SKM-1 treated with dmso at 0.1 percent for 144 hours (cell line): ENCODE measurements at regions not wholly inside any gene's neighbourhood (a gene's known extent, or its start where the extent isn't known, plus 50 kb on each side); places are given as distances from the start of the nearest gene placed in this dataset.
"Not testable (repeated sequence)": the region's sequence is repeated elsewhere in the genome, so short reads cannot be mapped to it uniquely, and the experiment has no call there.

Experiments
- DNase-seq: peaks from one replicate; lab custom pipeline; 2025; ENCODE audit not compliant: unreplicated experiment; lab: John Stamatoyannopoulos, UW

- no peak for DNase-seq
These were observed 258.3 kb upstream of the TFAP2D start for GRCh38 chr6:50455029-50455428.

- DNase-seq: no peak
These were observed 256.0 kb upstream of the TFAP2D start for GRCh38 chr6:50457351-50457750.

GRCh38 chr6:50461696-50462095 is 251.6 kb upstream of the TFAP2D start:
- no peak for DNase-seq

GRCh38 chr6:50463931-50464330 is 249.4 kb upstream of the TFAP2D start:
- no peak for DNase-seq

- DNase-seq: no peak
These were observed 245.4 kb upstream of the TFAP2D start for GRCh38 chr6:50467931-50468330.

GRCh38 chr6:50471041-50471440 is 242.3 kb upstream of the TFAP2D start:
- no peak for DNase-seq

- no peak for DNase-seq
These were observed 203.0 kb upstream of the TFAP2D start for GRCh38 chr6:50510361-50510760.

- no peak for DNase-seq
These were observed 192.7 kb upstream of the TFAP2D start for GRCh38 chr6:50520326-50521266.

GRCh38 chr6:50524341-50524740 is 189.0 kb upstream of the TFAP2D start:
- DNase-seq: no peak

- no peak for DNase-seq
These were observed 185.3 kb upstream of the TFAP2D start for GRCh38 chr6:50527985-50528384.

- DNase-seq: no peak
These were observed 173.9 kb upstream of the TFAP2D start for GRCh38 chr6:50539447-50539846.

- no peak for DNase-seq
These were observed 171.4 kb upstream of the TFAP2D start for GRCh38 chr6:50541941-50542340.

- DNase-seq: no peak
These were observed 169.7 kb upstream of the TFAP2D start for GRCh38 chr6:50543666-50544065.

GRCh38 chr6:50549026-50549425 is 164.3 kb upstream of the TFAP2D start:
- DNase-seq: no peak

- no peak for DNase-seq
These were observed 163.9 kb upstream of the TFAP2D start for GRCh38 chr6:50549475-50549874.

- no peak for DNase-seq
These were observed 157.3 kb upstream of the TFAP2D start for GRCh38 chr6:50555982-50556381.

GRCh38 chr6:50565004-50565403 is 148.3 kb upstream of the TFAP2D start:
- no peak for DNase-seq

GRCh38 chr6:50571230-50571629 is 142.1 kb upstream of the TFAP2D start:
- DNase-seq: not testable (repeated sequence)

GRCh38 chr6:50585441-50586330 is 127.6 kb upstream of the TFAP2D start:
- DNase-seq: no peak

- no peak for DNase-seq
These were observed 127.0 kb upstream of the TFAP2D start for GRCh38 chr6:50586331-50586675.

GRCh38 chr6:50589751-50590470 is 123.4 kb upstream of the TFAP2D start:
- DNase-seq: no peak
